PC-3 (cell line): ENCODE measurements at regions not wholly inside any gene's neighbourhood (a gene's known extent, or its start where the extent isn't known, plus 50 kb on each side); places are given as distances from the start of the nearest gene placed in this dataset.

Source experiments
- ATAC-seq: fragments of 200-7000 bp; cut with Tn5 transposase; 2 replicates; pipeline ENCODE4 v1.9.1; 2020; ENCODE audit warnings: mild to moderate bottlenecking, moderate library complexity
- BruUV-seq: library from RNA; stranded (reverse); fragments of 400-500 nt; replicated peaks from 2 replicates; lab custom pipeline; 2021; lab: Mats Ljungman, UMichigan
- CTCF ChIA-PET: fragments of 300-600 bp; sonication (Branson Sonifier 250); formaldehyde crosslinking; loops from one replicate; lab custom pipeline; 2022; ENCODE audit warnings: antibody characterized with exemption; lab: Charles Lee
- POLR2A ChIA-PET: fragments of 300-600 bp; sonication (Branson Sonifier 250); formaldehyde crosslinking; loops from one replicate; lab custom pipeline; 2022; ENCODE audit warnings: antibody characterized with exemption; ENCODE audit not compliant: unreplicated experiment; lab: Charles Lee
- DNase-seq: peaks from one replicate; pipeline ENCODE4 v3.0.0-alpha.2; 2015
- H2AFZ ChIP-seq: fragments of 300-600 bp; sonication (generic); 2 replicates; pipeline ENCODE4 v1.6.0; 2016; ENCODE audit warnings: antibody characterized with exemption, low read length
- H3F3A ChIP-seq: fragments of 300-600 bp; sonication (generic); one replicate; pipeline ENCODE4 v1.6.0; 2017; ENCODE audit warnings: antibody characterized with exemption, low read length, control low read depth, mild to moderate bottlenecking; ENCODE audit not compliant: unreplicated experiment
- H3K27ac ChIP-seq: fragments of 300-600 bp; sonication (generic); 2 replicates; pipeline ENCODE4 v1.5.1; 2016; ENCODE audit warnings: mild to moderate bottlenecking, low read length
- H3K27me3 ChIP-seq: fragments of 300-600 bp; sonication (generic); 2 replicates; pipeline ENCODE4 v1.6.1; 2016; ENCODE audit warnings: low read length, mixed read lengths
- H3K36me3 ChIP-seq: fragments of 300-600 bp; sonication (generic); 2 replicates; pipeline ENCODE4 v1.6.1; 2016; ENCODE audit warnings: low read depth, mixed run types, low read length, mixed read lengths
- H3K4me1 ChIP-seq: fragments of 300-600 bp; sonication (generic); 2 replicates; pipeline ENCODE4 v1.5.1; 2016; ENCODE audit warnings: low read length; ENCODE audit not compliant: insufficient read depth
- H3K4me2 ChIP-seq: fragments of 300-600 bp; sonication (generic); 2 replicates; pipeline ENCODE4 v1.6.0; 2016; ENCODE audit warnings: low read length
- H3K4me3 ChIP-seq: fragments of 300-600 bp; sonication (generic); 2 replicates; pipeline ENCODE4 v1.5.1; 2016; ENCODE audit warnings: mild to moderate bottlenecking, low read length, mixed read lengths
- H3K79me2 ChIP-seq: fragments of 300-600 bp; sonication (generic); 2 replicates; pipeline ENCODE4 v1.6.1; 2017; ENCODE audit warnings: low read length, mixed read lengths
- H3K9ac ChIP-seq: fragments of 300-600 bp; sonication (generic); 2 replicates; pipeline ENCODE4 v1.6.0; 2016; ENCODE audit warnings: mild to moderate bottlenecking, low read length
- H3K9me2 ChIP-seq: fragments of 300-600 bp; sonication (generic); replicated peaks from 2 replicates; pipeline ENCODE4 v1.6.1; 2016; ENCODE audit warnings: mixed run types, low read length, mixed read lengths
- H3K9me3 ChIP-seq: fragments of 300-600 bp; sonication (generic); 2 replicates; pipeline ENCODE4 v1.6.1; 2016; ENCODE audit warnings: low read length, mixed read lengths
- H4K20me1 ChIP-seq: fragments of 300-600 bp; sonication (generic); 2 replicates; pipeline ENCODE4 v1.6.1; 2016; ENCODE audit warnings: low read length, mixed read lengths
- CTCF ChIP-seq: fragments of 300-600 bp; sonication (generic); conservative IDR thresholded peaks from 2 replicates; pipeline ENCODE4 v1.5.1; 2017; ENCODE audit warnings: antibody characterized with exemption, low read depth, mild to moderate bottlenecking, low read length
- EZH2 ChIP-seq: fragments of 300-600 bp; sonication (generic); IDR thresholded peaks from one replicate; pipeline ENCODE4 v1.6.1; 2017; ENCODE audit warnings: antibody characterized with exemption, mild to moderate bottlenecking, low read length; ENCODE audit not compliant: unreplicated experiment
- EZH2phosphoT487 ChIP-seq: fragments of 300-600 bp; sonication (generic); IDR thresholded peaks from 2 replicates; pipeline ENCODE4 v1.6.1; 2018; ENCODE audit warnings: mild to moderate bottlenecking, antibody characterized with exemption, low read length, borderline replicate concordance
- intact Hi-C: fragments of 100-400 bp; cut with micrococcal nuclease; formaldehyde crosslinking; loops from 2 replicates; pipeline ENCODE4 v1.9.0; 2023

- intact Hi-C loops, result no loop called here
- no peaks in the 10 kb centered on the region for H3K4me1 ChIP-seq
- no peak overlapping the region for H3K4me3 ChIP-seq
- BruUV-seq, result no TSS peak
- H3K4me2 ChIP-seq, result no peak overlapping the region
- no peak for TF ChIP-seq CTCF
- no peak for TF ChIP-seq EZH2
- TF ChIP-seq EZH2phosphoT487, result no peak
- no peaks in the 10 kb centered on the region for H4K20me1 ChIP-seq
- ChIA-PET POLR2A (no interaction called here), CTCF (no interaction called here)
- no peak overlapping the region for H2AFZ ChIP-seq
- no peak overlapping the region for H3K27ac ChIP-seq
- H3K27me3 ChIP-seq, result no peaks in the 10 kb centered on the region
- no peaks in the 10 kb centered on the region for H3F3A ChIP-seq
- no peak for ATAC-seq
- H3K79me2 ChIP-seq, result no peaks in the 10 kb centered on the region
- H3K9ac ChIP-seq, result no peak overlapping the region
- H3K9me3 ChIP-seq, result no peaks in the 10 kb centered on the region
- DNase-seq, result no peak
- no peaks in the 10 kb centered on the region for H3K9me2 ChIP-seq
- H3K36me3 ChIP-seq, result no peaks in the 10 kb centered on the region
These were observed 148.9 kb downstream of the GLUL start for GRCh38 chr1:182242641-182243040.

DNA sequence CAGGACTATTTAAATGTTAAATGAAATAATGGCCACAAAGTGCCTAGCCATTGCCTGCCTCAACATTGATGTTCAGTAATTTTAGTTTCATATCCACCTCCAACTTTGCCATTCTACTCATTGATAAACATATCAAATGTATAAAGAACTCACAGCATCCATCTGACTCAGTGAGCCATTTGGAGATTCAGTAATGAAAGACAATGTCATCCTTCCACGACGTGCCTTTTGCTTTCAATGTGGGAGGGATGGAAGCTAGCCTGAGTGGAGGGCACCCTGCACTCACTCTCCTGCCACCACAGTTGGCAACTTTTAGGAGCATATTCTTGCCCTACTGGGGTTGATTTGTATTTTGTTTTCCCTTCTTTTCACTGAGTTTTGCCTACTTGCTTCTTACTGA, 151.5 kb downstream of the GLUL start:
- ATAC-seq (no peak), DNase-seq (no peak)
- Histone ChIP-seq H3K4me3 (no peak overlapping the region), H3F3A (no peaks in the 10 kb centered on the region), H3K36me3 (no peaks in the 10 kb centered on the region), H2AFZ (no peak overlapping the region), H3K79me2 (no peaks in the 10 kb centered on the region), H3K4me1 (peaks cover 24% of the 10 kb centered on the region), H3K27ac (no peak overlapping the region), H3K9me2 (no peaks in the 10 kb centered on the region), H3K27me3 (no peaks in the 10 kb centered on the region), H3K4me2 (no peak overlapping the region), H3K9ac (no peak overlapping the region), H4K20me1 (no peaks in the 10 kb centered on the region), H3K9me3 (no peaks in the 10 kb centered on the region)
- intact Hi-C loops, result no loop called here
- TF ChIP-seq CTCF (no peak), EZH2phosphoT487 (no peak), EZH2 (no peak)
- CTCF ChIA-PET, result no interaction called here
- no TSS peak for BruUV-seq
- POLR2A ChIA-PET, result no interaction called here

DNA sequence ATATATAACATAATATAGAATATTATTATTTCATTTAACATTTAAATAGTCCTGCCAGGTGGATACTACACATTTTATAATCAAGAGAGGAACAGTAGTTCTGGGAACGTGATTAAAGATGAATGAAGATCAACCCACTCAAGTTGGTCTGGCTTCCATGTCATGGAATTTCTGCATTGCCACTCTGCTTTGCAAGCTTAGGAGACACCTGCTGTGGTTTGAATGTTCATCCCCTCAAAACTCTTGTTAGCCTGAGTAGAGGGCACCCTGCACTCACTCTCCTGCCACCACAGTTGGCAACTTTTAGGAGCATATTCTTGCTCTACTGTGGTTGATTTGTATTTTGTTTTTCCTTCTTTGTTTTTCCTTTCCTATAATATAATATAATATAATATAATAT, 153.2 kb downstream of the GLUL start:
- Histone ChIP-seq H3K9me3 (no peaks in the 10 kb centered on the region), H3K27ac (no peak overlapping the region), H3F3A (no peaks in the 10 kb centered on the region), H3K4me2 (no peak overlapping the region), H4K20me1 (no peaks in the 10 kb centered on the region), H3K79me2 (no peaks in the 10 kb centered on the region), H3K36me3 (no peaks in the 10 kb centered on the region), H2AFZ (no peak overlapping the region), H3K27me3 (no peaks in the 10 kb centered on the region), H3K9ac (no peak overlapping the region), H3K4me3 (no peak overlapping the region), H3K4me1 (peaks cover 25% of the 10 kb centered on the region), H3K9me2 (no peaks in the 10 kb centered on the region)
- ATAC-seq, result no peak
- TF ChIP-seq EZH2phosphoT487 (no peak), EZH2 (no peak), CTCF (no peak)
- intact Hi-C loops, result no loop called here
- DNase-seq, result no peak
- ChIA-PET POLR2A (no interaction called here), CTCF (no interaction called here)
- no TSS peak for BruUV-seq
